ENCODE measurements at regions not wholly inside any gene's neighbourhood (a gene's known extent, or its start where the extent isn't known, plus 50 kb on each side); places are given as distances from the start of the nearest gene placed in this dataset.

DNA sequence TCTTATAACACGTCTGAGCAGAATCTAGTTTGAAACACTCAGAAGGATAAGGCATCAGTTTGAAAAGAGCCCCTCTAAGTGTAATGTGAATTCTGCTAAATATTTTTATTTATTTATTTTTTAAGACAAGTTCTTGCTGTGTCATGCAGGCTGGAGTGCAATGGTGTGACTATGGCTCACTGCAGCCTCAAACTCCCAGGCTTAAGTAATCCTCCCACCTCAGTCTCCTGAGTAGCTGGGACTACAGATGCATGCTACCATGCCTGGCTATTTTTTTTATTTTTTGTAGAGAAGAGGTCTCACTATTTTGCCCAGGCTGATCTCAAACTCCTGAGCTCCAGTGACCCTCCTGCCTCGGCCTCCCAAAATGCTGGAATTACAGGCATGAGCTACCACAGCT, 225.9 kb upstream of the SEL1L start:
- no peaks in the 10 kb centered on the region for H3K27me3 Mint-ChIP-seq (ENCODE audit: insufficient read depth, low read depth, poor library complexity)
- H3K4me2 ChIP-seq: no peak overlapping the region
- peaks cover 71% of the 10 kb centered on the region for H3K9me3 Mint-ChIP-seq
- no peak overlapping the region for H3K4me3 ChIP-seq
- no peak overlapping the region for H3K27ac ChIP-seq (ENCODE audit: low read depth)
- no peaks in the 10 kb centered on the region for H3K27me3 ChIP-seq (ENCODE audit: insufficient read depth)
- ATAC-seq (no peak), DNase-seq (ENCODE audit: low spot score) (no peak)
- no peaks in the 10 kb centered on the region for H3K4me1 Mint-ChIP-seq
- H3F3A ChIP-seq (replicated peaks; ENCODE audit: low read depth): no peaks in the 10 kb centered on the region
- no peaks in the 10 kb centered on the region for H3K36me3 ChIP-seq (ENCODE audit: insufficient read depth)
- no peaks in the 10 kb centered on the region; the same call in 2 of the 3 replicates for H3K36me3 Mint-ChIP-seq (ENCODE audit: low read depth)
- no peaks in the 10 kb centered on the region for H4K20me1 ChIP-seq (replicated peaks; ENCODE audit: insufficient read depth)
- TF ChIP-seq, protein P1, sequence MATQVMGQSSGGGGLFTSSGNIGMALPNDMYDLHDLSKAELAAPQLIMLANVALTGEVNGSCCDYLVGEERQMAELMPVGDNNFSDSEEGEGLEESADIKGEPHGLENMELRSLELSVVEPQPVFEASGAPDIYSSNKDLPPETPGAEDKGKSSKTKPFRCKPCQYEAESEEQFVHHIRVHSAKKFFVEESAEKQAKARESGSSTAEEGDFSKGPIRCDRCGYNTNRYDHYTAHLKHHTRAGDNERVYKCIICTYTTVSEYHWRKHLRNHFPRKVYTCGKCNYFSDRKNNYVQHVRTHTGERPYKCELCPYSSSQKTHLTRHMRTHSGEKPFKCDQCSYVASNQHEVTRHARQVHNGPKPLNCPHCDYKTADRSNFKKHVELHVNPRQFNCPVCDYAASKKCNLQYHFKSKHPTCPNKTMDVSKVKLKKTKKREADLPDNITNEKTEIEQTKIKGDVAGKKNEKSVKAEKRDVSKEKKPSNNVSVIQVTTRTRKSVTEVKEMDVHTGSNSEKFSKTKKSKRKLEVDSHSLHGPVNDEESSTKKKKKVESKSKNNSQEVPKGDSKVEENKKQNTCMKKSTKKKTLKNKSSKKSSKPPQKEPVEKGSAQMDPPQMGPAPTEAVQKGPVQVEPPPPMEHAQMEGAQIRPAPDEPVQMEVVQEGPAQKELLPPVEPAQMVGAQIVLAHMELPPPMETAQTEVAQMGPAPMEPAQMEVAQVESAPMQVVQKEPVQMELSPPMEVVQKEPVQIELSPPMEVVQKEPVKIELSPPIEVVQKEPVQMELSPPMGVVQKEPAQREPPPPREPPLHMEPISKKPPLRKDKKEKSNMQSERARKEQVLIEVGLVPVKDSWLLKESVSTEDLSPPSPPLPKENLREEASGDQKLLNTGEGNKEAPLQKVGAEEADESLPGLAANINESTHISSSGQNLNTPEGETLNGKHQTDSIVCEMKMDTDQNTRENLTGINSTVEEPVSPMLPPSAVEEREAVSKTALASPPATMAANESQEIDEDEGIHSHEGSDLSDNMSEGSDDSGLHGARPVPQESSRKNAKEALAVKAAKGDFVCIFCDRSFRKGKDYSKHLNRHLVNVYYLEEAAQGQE (IDR thresholded peaks at IDR 0.05; ENCODE audit: unreplicated experiment): no peak
- no peak for TF ChIP-seq ZNF114 (CRISPR knock-in tag; IDR thresholded peaks at IDR 0.05)
- TF ChIP-seq ZNF331 (CRISPR knock-in tag; IDR thresholded peaks at IDR 0.05; ENCODE audit: low read depth): no peak
- TF ChIP-seq, protein P2, sequence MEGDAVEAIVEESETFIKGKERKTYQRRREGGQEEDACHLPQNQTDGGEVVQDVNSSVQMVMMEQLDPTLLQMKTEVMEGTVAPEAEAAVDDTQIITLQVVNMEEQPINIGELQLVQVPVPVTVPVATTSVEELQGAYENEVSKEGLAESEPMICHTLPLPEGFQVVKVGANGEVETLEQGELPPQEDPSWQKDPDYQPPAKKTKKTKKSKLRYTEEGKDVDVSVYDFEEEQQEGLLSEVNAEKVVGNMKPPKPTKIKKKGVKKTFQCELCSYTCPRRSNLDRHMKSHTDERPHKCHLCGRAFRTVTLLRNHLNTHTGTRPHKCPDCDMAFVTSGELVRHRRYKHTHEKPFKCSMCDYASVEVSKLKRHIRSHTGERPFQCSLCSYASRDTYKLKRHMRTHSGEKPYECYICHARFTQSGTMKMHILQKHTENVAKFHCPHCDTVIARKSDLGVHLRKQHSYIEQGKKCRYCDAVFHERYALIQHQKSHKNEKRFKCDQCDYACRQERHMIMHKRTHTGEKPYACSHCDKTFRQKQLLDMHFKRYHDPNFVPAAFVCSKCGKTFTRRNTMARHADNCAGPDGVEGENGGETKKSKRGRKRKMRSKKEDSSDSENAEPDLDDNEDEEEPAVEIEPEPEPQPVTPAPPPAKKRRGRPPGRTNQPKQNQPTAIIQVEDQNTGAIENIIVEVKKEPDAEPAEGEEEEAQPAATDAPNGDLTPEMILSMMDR (conservative IDR thresholded peaks at IDR 0.05; ENCODE audit: low read depth in 2 of 2): no peak
- TF ChIP-seq, protein P3, sequence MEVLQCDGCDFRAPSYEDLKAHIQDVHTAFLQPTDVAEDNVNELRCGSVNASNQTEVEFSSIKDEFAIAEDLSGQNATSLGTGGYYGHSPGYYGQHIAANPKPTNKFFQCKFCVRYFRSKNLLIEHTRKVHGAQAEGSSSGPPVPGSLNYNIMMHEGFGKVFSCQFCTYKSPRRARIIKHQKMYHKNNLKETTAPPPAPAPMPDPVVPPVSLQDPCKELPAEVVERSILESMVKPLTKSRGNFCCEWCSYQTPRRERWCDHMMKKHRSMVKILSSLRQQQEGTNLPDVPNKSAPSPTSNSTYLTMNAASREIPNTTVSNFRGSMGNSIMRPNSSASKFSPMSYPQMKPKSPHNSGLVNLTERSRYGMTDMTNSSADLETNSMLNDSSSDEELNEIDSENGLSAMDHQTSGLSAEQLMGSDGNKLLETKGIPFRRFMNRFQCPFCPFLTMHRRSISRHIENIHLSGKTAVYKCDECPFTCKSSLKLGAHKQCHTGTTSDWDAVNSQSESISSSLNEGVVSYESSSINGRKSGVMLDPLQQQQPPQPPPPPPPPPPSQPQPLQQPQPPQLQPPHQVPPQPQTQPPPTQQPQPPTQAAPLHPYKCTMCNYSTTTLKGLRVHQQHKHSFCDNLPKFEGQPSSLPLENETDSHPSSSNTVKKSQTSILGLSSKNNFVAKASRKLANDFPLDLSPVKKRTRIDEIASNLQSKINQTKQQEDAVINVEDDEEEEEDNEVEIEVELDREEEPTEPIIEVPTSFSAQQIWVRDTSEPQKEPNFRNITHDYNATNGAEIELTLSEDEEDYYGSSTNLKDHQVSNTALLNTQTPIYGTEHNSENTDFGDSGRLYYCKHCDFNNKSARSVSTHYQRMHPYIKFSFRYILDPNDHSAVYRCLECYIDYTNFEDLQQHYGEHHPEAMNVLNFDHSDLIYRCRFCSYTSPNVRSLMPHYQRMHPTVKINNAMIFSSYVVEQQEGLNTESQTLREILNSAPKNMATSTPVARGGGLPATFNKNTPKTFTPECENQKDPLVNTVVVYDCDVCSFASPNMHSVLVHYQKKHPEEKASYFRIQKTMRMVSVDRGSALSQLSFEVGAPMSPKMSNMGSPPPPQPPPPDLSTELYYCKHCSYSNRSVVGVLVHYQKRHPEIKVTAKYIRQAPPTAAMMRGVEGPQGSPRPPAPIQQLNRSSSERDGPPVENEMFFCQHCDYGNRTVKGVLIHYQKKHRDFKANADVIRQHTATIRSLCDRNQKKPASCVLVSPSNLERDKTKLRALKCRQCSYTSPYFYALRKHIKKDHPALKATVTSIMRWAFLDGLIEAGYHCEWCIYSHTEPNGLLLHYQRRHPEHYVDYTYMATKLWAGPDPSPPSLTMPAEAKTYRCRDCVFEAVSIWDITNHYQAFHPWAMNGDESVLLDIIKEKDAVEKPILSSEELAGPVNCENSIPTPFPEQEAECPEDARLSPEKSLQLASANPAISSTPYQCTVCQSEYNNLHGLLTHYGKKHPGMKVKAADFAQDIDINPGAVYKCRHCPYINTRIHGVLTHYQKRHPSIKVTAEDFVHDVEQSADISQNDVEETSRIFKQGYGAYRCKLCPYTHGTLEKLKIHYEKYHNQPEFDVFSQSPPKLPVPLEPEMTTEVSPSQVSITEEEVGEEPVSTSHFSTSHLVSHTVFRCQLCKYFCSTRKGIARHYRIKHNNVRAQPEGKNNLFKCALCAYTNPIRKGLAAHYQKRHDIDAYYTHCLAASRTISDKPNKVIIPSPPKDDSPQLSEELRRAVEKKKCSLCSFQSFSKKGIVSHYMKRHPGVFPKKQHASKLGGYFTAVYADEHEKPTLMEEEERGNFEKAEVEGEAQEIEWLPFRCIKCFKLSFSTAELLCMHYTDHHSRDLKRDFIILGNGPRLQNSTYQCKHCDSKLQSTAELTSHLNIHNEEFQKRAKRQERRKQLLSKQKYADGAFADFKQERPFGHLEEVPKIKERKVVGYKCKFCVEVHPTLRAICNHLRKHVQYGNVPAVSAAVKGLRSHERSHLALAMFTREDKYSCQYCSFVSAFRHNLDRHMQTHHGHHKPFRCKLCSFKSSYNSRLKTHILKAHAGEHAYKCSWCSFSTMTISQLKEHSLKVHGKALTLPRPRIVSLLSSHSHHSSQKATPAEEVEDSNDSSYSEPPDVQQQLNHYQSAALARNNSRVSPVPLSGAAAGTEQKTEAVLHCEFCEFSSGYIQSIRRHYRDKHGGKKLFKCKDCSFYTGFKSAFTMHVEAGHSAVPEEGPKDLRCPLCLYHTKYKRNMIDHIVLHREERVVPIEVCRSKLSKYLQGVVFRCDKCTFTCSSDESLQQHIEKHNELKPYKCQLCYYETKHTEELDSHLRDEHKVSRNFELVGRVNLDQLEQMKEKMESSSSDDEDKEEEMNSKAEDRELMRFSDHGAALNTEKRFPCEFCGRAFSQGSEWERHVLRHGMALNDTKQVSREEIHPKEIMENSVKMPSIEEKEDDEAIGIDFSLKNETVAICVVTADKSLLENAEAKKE (CRISPR knock-in tag; IDR thresholded peaks at IDR 0.05): no peak
- no peak for TF ChIP-seq CREB1 (CRISPR knock-in tag; IDR thresholded peaks at IDR 0.05; ENCODE audit: low read depth)
- no peak for TF ChIP-seq EZH2phosphoT487 (IDR thresholded peaks at IDR 0.05; ENCODE audit: unreplicated experiment)
- no peak for TF ChIP-seq NANOG (IDR thresholded peaks at IDR 0.05; ENCODE audit: borderline replicate concordance)
- TF ChIP-seq, protein P4, sequence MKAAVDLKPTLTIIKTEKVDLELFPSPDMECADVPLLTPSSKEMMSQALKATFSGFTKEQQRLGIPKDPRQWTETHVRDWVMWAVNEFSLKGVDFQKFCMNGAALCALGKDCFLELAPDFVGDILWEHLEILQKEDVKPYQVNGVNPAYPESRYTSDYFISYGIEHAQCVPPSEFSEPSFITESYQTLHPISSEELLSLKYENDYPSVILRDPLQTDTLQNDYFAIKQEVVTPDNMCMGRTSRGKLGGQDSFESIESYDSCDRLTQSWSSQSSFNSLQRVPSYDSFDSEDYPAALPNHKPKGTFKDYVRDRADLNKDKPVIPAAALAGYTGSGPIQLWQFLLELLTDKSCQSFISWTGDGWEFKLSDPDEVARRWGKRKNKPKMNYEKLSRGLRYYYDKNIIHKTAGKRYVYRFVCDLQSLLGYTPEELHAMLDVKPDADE (IDR thresholded peaks at IDR 0.05): no peak
- no peak for TF ChIP-seq EZH2 (IDR thresholded peaks at IDR 0.05; ENCODE audit: low read depth, unreplicated experiment)
- TF ChIP-seq STAT1 (IDR thresholded peaks at IDR 0.05; ENCODE audit: unreplicated experiment): no peak
- TF ChIP-seq POLR2AphosphoS5 (IDR thresholded peaks at IDR 0.05; ENCODE audit: low read depth): no peak
- no peak for TF ChIP-seq JUNB (IDR thresholded peaks at IDR 0.05; ENCODE audit: unreplicated experiment)
- no peaks in the 10 kb centered on the region for H3K79me2 ChIP-seq (replicated peaks; ENCODE audit: insufficient read depth)
- H3K4me3 Mint-ChIP-seq: no peak overlapping the region
- H3K27ac Mint-ChIP-seq: no peak overlapping the region
- no peak overlapping the region for H2AFZ ChIP-seq
- H3K4me1 ChIP-seq (ENCODE audit: insufficient read depth): no peaks in the 10 kb centered on the region
- H3K9me2 ChIP-seq (ENCODE audit: insufficient read depth): no peaks in the 10 kb centered on the region

Data from GM23338 (cell line).